HG03442 (cell line): ENCODE measurements at regions not wholly inside any gene's neighbourhood (a gene's known extent, or its start where the extent isn't known, plus 50 kb on each side); places are given as distances from the start of the nearest gene placed in this dataset.
A peak's percentile ranks its signal among the peaks of the same experiment; 100 is the strongest.

ENCODE experiments used
- ATAC-seq: cut with Tn5 transposase; IDR thresholded peaks from one replicate; pipeline ENCODE4 v1.9.1; 2021; ENCODE audit warnings: mild to moderate bottlenecking, moderate library complexity; ENCODE audit not compliant: unreplicated experiment

DNA sequence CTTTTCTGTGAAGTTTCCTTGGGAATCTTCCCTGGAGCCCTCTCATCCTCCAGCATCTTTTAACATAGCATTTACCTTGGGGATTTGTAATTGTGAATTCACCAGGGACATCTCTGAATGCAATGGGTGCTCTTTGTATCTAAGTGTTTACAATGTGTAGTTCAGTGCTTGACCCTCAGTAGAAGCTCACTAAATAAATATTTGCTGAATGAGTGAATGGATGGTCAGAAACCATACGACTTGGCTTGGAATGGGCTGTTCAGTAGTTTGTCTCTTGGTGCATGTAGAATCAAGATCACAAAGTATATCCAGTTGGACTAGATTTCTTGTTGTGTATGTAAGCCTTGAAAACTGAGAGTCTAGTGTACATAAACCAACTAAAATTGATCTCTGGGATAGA, 81.8 kb upstream of the MEF2C start:
- ATAC-seq = no peak

DNA sequence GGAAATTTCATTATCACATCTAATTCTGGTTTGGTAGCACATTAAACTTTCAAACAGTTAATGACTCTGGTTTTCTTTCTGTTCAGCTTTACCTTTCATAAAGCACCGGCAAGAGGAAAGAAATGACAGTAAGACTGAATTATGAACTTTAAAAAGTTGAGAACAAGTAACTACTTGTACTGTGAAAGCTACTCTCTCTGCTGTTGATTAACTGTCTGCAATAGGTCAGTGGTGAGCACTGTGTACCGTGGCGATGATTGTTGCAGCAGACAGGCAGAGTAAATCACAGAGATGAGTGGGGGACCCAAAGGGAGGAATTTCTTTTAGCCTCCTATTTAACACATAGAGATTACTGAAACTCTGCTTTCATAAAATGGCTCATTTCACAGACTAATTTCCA, 74.0 kb upstream of the MEF2C start:
- no peak for ATAC-seq

DNA sequence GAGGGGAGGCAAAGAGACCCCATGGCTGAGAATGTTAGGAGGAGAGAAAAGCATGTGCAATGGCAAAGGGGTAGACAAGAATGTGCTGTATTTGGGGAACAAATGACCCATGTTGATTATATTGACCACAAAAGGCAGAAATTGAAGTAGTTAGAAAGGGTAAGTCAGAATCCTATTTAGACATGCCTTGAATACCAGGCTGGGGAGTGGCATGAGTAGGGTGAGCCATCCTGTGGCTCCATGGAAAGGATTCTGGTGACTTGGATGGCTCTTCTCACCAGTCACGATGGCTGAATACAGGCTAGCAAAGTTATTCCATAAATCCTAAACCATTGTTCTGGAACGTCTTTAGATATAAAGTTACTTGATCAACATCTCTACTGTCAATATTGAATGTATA, 73.4 kb upstream of the MEF2C start:
- no peak for ATAC-seq

DNA sequence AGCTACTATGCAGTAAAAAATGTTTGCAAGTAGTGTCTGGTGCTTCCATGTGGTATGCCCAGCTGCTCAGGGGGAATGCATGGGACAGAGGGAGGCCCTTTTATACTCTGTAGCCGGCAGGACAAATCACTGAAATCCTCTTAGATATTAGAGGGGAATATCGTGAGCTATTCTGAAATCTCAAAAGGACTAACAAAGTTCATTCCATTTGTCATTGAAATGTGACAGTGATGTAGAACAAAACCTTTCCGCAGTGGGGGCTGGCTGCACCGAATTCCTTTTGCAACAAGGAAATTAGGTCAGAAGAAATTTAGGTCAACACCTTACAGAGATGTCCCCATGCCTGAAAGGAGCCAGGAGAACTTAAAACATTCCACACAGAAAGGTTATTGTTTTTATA, 72.4 kb upstream of the MEF2C start:
- no peak for ATAC-seq

DNA sequence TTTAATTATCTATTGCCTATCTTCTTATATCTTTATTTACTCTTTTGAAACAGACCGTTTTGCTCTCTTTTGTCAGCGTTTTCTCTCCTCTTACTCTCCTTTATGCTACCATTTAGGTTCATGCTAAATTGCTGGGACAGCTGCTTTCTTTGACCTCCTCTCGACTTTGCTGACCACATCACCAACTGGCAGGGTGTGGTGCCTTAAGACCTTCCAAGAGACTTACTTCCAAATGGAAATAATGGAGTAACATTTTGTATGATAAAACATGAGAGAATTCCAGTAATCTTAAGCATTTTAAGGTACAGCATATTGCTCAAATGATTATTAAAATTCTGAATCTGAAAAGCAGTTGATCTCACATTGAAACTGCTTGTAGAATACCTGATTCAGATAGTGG, 71.5 kb upstream of the MEF2C start:
- no peak for ATAC-seq

DNA sequence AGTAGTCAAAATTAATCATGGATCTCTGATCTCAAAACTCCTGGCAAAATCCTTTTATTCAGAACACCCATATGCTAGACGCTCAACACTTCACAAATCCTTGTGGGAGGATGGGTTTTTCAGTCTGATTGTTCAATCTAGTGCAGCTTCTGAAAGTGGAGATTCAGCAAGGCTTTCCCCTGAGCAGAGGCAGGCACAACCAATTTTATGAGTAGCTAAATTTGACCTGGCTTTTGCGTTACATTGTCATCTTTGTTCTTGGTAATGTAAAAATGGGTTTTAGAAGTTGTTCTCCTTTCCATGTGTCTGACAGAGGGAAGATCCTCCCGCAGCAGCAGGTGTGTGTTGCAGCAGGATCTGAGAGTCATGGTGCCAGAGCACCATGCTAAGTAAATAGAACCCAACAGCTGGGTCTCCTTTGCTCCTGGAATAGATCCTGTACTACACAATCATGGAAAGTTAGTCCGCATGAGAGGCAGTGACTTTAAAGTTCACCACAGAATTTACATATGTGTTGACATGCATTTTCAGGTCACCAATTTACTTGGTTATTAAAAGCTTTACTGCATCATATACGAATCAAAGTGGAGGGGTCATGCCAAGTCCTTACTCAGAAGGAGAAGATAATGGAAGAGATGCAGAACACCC, 70.1 kb upstream of the MEF2C start:
- ATAC-seq = no peak

DNA sequence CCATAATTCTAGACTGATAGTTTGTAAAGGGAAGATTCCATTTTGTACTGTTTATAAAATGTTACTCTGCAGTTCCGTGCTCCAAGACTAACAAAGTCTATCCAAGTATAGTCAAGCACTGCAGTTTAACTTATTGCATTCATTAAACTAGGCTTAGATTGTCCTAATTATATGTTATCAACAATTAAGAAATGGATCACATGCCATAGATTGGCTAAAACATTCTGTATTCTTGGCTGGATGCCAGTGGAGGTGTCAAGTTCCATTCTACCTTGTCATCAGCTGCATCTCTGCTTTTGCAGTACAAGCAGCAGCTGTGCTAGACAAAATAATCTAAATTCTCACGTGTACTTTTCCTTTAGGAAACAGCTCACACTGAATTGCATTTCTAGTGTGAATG, 69.4 kb upstream of the MEF2C start:
- ATAC-seq = no peak

DNA sequence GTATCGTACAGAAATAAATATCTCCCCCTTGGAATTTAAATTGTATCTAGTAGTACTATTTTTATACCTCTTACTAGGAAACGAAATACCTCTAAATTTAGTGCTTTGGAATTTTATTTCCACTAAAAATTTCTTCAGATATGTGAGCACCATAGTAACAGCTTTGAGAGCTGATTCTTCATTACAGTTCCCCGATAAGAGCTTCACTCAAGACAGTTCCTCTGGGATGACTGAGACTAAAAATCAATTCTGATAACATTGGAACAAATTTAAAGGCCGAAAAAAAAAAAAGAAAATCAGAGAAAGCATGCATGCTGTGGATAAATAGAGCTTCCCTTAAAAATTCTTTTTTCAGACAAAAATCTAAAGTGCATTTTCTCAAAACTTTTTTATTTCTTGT, 68.5 kb upstream of the MEF2C start:
- no peak for ATAC-seq

DNA sequence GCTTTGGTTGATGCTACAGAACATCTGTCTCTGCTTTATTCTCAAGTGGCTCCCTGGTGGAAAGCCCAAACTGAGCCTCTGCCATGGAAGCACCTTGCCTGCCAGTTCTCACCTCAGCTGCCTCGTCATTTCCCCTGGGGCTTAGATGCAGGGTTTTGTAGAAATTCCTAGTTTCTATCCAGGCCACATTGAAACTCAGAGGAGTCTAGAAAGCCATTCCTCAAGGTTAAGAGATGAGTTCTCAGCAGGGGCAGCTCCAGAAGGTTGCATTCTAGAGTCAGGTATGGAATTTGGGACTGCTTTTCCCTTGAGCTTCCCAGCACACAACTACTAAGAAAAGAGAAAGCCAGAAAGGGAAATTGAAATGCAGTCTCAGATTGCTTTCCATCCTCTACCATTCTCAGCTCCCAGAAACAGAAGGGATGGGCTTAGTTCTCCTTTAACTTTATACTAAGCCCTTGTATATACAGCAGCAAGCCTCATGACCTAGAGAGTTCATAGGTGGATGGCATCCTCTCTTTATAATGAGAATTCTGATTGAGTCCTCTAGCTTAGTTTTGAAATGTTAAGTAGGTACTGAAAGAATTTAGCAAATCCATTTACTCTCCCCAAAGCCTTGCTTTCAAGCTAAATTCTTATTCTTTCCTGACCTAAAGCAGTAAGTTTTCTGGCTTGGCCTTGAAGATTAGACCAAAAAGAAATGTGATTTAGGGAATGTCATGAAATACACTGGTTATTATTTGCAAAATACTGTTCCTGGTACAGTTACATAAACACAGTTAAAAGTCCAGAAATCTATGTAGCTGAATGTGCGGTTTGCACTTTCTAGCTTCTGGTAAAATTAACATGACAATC, 66.0 kb upstream of the MEF2C start:
- ATAC-seq = no peak

DNA sequence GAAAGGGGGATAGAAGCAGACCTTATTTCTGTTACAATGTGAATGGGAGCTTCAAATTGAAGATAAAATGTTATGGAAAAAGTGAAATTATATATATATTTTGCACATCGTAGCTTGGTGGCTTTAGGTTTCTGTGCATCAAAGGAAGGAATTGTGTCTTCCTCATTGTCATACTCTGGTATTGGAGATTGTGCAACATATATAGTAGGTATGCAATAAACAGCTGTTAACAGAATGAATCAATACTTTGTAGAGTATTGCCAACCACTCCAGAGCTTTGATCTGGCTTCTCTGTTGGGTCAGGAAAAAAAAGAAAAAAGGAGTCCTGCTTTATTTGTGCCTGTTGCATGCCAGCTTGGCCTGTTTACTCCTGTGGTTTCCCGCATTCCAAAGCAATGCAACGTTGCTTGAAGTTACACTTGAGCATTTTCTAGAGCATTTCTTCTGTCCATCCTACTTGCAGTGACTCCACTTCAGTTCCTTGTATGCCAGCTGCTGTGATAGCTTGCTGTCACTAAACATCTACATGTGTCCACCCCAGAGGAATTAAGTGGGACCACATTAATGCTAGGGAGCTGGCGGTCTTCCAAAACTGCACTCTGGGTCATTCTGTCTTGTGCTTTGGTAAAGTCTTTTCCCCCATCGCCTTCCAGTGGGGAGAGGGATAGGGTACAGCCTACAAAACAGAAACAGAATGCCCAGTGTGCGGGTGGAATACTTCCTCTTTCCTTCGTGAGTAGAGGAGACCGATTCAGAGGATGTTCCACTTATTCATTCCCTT, 62.0 kb upstream of the MEF2C start:
- ATAC-seq = no peak

DNA sequence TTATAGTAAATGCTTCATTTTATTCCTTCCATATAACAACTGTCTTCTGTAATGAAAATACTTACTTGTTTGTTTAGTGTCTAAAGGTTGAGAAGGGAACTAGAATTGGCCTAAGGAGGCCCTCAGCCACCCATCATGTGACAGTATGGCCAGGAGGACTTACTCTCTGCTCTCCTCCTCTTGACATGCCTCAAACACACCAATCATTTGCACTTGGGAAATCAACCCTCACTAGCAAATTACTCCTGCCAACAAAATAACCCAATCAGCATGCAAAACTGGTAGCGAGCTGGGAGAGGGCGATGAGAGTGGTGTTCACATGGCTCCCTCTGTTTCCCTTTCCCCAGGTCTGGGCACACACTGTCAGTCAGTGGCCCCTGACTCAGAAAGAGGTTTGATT, 58.6 kb upstream of the MEF2C start:
- ATAC-seq = no peak

DNA sequence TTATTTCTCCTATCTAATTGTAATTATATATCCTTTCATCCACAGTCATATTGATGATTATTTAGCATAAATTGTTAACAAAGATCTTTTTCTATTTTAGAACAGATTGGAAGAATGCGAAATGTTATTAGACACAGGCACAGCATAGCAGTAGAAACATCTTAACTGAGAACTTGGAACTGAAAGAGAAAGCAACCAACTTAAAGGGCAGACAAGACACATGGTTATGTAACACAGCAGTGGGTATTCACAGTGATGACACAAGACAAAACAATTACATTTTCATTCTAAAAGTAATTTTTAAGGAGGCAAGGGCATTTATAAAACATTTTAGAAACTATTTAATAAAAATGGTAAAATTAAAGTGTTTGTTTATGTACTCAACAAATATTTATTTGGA, 57.7 kb upstream of the MEF2C start:
- ATAC-seq = peak; percentile 81

DNA sequence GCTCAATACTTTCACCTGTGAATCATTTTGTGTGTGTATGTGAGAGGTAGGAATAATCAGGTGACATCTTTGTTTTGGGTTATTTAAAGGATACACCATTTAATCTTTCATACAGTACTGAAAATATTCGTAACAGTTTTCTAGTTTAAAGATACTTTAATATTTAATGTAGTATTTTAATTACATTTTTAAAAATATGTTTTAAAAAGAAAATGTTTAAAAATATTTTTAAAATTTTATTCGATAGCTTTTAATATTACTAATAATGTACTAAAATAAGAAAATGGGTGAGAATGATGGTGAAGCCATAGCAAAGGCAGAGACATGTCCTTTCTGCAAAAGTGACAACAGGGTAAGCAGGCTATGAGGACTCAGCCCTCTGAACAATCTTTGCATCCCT, 56.3 kb upstream of the MEF2C start:
- no peak for ATAC-seq

DNA sequence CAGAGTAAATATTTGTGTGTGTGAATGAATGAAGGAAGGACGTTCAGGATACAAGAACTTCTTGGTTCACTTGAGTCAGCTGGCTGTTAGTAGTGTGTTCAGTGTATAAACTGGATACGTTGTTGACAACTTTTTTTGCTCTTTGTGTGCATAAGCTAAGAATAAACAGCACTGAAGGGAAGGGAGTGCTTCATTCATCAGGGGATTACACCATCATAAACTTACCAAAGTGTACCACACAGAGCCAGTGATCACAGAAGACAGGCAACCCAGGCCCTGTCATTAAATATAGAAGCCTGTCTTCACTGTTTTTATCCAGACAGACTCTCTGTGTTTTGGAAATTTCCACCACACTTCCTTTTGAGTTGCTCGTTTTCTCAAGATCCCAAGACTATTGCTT, 55.5 kb upstream of the MEF2C start:
- no peak for ATAC-seq

DNA sequence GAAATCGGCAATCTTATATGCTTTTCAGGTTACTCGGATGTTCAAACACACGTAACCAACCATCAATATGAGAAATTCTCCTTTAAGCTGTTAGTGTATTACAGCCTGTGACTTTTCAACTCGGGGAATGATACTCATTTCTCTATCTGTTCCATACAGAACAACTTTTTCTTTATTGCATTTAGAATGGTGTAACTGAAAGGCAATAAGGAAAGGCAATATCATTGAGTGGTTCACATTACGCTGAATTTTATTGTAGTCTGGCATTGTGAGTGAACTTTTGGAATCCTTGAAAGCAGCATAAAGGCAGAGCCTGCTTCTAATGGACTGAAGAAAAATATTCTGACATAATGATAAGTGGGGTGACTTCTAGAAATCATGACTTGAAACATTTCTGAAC, 54.4 kb upstream of the MEF2C start:
- ATAC-seq = no peak

DNA sequence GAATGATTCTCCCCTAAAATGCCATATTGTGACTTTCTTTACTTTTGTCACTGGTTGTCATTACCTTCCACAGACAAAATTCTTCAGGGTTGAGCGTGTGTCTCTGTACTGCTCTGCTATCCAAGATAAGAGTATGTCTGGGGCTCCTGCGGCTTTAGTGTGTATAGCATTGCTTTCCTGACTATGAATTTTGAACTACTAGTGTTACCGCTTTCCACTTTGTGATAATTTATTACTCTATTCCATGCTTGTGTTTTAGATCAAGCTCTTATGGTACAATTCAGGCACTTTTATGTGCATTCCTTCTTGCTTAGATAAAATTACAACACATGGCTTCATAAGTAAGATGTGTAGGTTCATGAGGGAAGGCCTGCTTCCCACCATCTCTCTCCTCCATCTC, 51.5 kb upstream of the MEF2C start:
- ATAC-seq = no peak
